GM13976 (cell line): ENCODE measurements at regions not wholly inside any gene's neighbourhood (a gene's known extent, or its start where the extent isn't known, plus 50 kb on each side); places are given as distances from the start of the nearest gene placed in this dataset.

Experiments used
- DNase-seq: peaks from one replicate; pipeline ENCODE4 v3.0.0; 2012; ENCODE audit warnings: low spot score
- CTCF ChIP-seq: IDR thresholded peaks from 2 replicates; pipeline ENCODE4 v1.5.1; 2012; ENCODE audit warnings: borderline replicate concordance, mild to moderate bottlenecking; ENCODE audit not compliant: insufficient read depth; ENCODE audit errors: extremely low read depth, missing control alignments, control extremely low read depth
- in situ Hi-C: fragments of 300-500 bp; cut with MboI; formaldehyde crosslinking; loops from one replicate; pipeline ENCODE4 v1.12.0; 2022; ENCODE audit warnings: low sequenced_read_pairs, mixed read lengths, inconsistent platforms; ENCODE audit not compliant: unreplicated experiment

DNA sequence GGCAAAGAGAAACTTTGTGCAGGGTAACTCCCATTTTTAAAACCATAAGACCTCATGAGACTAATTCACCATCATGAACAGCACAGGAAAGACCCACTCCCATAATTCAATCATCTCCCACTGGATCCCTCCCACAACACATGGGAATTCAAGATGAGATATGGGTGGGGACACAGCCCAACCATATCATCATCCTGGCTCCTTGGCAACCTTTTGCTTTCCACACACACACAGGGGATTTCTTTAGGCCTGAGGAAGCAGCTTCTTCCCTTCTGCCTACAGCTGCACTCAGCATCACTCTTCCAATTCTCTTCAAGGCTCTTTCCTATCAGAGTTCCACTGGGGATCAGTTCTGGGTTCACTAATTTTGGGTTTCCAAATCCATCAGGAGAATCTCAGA is 199.0 kb upstream of the CTBP2 start:
- in situ Hi-C loops = no loop called here
- TF ChIP-seq CTCF = no peak
- DNase-seq = no peak

DNA sequence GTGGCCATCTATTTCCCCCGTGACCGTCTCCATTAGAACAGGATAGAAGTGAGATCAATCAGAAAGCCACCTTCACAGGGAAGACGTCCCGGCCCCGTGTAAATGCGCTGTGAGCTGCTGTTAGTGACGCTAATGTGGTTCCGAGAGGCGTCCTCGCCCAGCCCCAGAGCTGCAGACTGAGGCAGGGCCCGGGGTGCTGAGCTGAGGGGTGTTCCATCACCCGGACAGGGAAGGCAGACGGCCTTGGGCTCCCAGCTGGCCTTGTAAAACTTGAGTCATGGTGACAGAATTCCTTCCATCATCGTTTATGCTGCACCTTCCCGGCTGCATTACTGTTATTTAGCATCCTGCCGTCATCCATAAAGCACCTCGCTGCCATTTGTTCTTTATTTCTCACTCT is 195.3 kb upstream of the CTBP2 start:
- no peak for DNase-seq
- in situ Hi-C loops = no loop called here
- TF ChIP-seq CTCF = no peak

DNA sequence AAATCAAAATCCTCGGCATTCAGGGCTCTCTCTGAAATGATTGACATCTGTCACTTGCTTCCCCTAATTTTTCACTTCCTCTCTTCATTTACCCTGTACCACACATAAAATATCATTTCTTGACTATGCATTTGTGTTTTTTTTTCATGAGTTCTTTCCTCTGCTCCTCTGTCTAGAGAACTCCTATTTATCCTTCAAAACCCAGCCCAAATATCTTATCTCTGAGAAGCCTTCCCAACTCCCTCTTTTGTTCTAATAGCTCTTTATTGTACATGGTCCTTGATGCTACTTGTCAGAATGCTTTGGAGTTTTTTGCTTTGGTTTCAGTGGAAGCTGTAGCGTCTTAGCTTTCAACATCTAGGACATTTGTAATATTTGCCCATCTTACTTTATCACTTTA is 190.2 kb upstream of the CTBP2 start:
- in situ Hi-C loops = no loop called here
- no peak for DNase-seq
- TF ChIP-seq CTCF = no peak

- in situ Hi-C loops = no loop called here
- no peak for TF ChIP-seq CTCF
- DNase-seq = no peak
These were observed 188.2 kb upstream of the CTBP2 start for GRCh38 chr10:125348536-125348935.

GRCh38 chr10:125344573-125345171 is 184.3 kb upstream of the CTBP2 start:
- in situ Hi-C loops = no loop called here
- no peak for TF ChIP-seq CTCF
- DNase-seq = no peak

DNA sequence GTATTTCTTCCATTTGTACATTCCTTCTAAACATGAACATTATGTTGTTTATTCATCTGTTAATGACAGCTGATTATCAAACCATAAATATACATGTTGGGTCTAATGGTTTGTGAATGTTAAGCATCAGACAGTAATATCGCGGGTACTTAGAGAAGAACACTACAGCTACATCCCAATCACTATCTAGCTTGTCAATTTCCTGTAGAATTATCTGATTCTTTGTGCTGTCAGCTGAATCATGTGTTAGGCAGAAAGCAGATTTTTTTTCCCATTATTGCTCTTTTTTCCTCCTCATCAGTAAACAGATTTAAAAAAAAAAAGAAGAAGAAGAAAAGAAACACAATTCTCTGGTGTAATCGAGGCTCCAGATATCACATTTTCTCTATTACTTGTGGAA is 183.6 kb upstream of the CTBP2 start:
- in situ Hi-C loops = no loop called here
- TF ChIP-seq CTCF = no peak
- DNase-seq = no peak
